EL (cell line): ENCODE measurements at regions not wholly inside any gene's neighbourhood (a gene's known extent, or its start where the extent isn't known, plus 50 kb on each side); places are given as distances from the start of the nearest gene placed in this dataset.
A peak's percentile ranks its signal among the peaks of the same experiment; 100 is the strongest.

Experiments used
- DNase-seq: peaks from one replicate; pipeline ENCODE4 v3.0.0-alpha.2; 2016

- no peak for DNase-seq
These were observed 189.7 kb upstream of the ZBTB20 start for GRCh38 chr3:115336836-115337235.

- no peak for DNase-seq
These were observed 193.5 kb upstream of the ZBTB20 start for GRCh38 chr3:115340586-115340985.

GRCh38 chr3:115341208-115341607 is 194.1 kb upstream of the ZBTB20 start:
- DNase-seq: peak; percentile 75

GRCh38 chr3:115347737-115348136 is 200.6 kb upstream of the ZBTB20 start:
- no peak for DNase-seq

- no peak for DNase-seq
These were observed 201.3 kb upstream of the ZBTB20 start for GRCh38 chr3:115348412-115348811.

- DNase-seq: no peak
These were observed 202.1 kb upstream of the ZBTB20 start for GRCh38 chr3:115348951-115349745.

GRCh38 chr3:115350606-115351005 is 203.5 kb upstream of the ZBTB20 start:
- no peak for DNase-seq

- no peak for DNase-seq
These were observed 204.1 kb upstream of the ZBTB20 start for GRCh38 chr3:115351193-115351592.

GRCh38 chr3:115354010-115354409 is 206.9 kb upstream of the ZBTB20 start:
- no peak for DNase-seq

GRCh38 chr3:115357456-115357855 is 210.4 kb upstream of the ZBTB20 start:
- DNase-seq: no peak

GRCh38 chr3:115359536-115359935 is 212.4 kb upstream of the ZBTB20 start:
- DNase-seq: peak; percentile 5

- no peak for DNase-seq
These were observed 214.7 kb upstream of the ZBTB20 start for GRCh38 chr3:115361806-115362205.

- DNase-seq: peak; percentile 21
These were observed 216.0 kb upstream of the ZBTB20 start for GRCh38 chr3:115363071-115363470.

- DNase-seq: no peak
These were observed 221.9 kb upstream of the ZBTB20 start for GRCh38 chr3:115369021-115369420.

- no peak for DNase-seq
These were observed 228.3 kb upstream of the ZBTB20 start for GRCh38 chr3:115375362-115375761.

GRCh38 chr3:115380883-115381572 is 233.9 kb upstream of the ZBTB20 start:
- DNase-seq: no peak

- no peak for DNase-seq
These were observed 234.5 kb upstream of the ZBTB20 start for GRCh38 chr3:115381573-115381912.

GRCh38 chr3:115381931-115382330 is 234.8 kb upstream of the ZBTB20 start:
- DNase-seq: no peak

- no peak for DNase-seq
These were observed 237.3 kb upstream of the ZBTB20 start for GRCh38 chr3:115384381-115384780.

GRCh38 chr3:115385774-115386730 is 237.3 kb upstream of the GAP43 start:
- DNase-seq: no peak

- DNase-seq: no peak
These were observed 235.1 kb upstream of the GAP43 start for GRCh38 chr3:115388166-115388565.

- no peak for DNase-seq
These were observed 234.5 kb upstream of the GAP43 start for GRCh38 chr3:115388811-115389210.

GRCh38 chr3:115396801-115397200 is 226.5 kb upstream of the GAP43 start:
- no peak for DNase-seq
